GM10266 (cell line): ENCODE measurements at regions not wholly inside any gene's neighbourhood (a gene's known extent, or its start where the extent isn't known, plus 50 kb on each side); places are given as distances from the start of the nearest gene placed in this dataset.

Experiments
- DNase-seq: peaks from one replicate; pipeline ENCODE4 v3.0.0; 2012; ENCODE audit errors: extremely low spot score
- TF ChIP-seq, protein P1 (sequence below): IDR thresholded peaks from 2 replicates; pipeline ENCODE4 v1.5.1; 2012; ENCODE audit warnings: mild to moderate bottlenecking, low read depth; ENCODE audit not compliant: control insufficient read depth, insufficient read depth; ENCODE audit errors: missing control alignments

DNA sequence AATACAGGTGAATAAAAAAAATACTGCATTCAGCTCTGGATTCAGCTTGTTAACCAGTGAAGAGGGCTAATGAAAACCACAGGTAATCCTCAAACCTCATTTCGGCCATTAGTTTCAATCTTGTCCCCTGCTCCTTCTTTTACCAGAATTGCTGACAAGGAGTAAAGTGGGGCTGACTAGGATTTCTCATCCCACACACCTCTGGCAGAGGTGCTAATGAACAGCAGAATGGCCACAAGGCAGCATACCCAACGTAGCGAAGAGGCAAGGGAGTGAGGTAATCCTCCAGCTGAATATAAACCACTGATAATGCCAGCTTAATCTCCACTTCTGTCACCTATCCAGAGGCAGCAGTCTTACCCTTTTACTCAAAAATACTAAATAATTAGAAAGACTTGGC lies 248.8 kb upstream of the CDIN1 start:
- TF ChIP-seq, protein P1, sequence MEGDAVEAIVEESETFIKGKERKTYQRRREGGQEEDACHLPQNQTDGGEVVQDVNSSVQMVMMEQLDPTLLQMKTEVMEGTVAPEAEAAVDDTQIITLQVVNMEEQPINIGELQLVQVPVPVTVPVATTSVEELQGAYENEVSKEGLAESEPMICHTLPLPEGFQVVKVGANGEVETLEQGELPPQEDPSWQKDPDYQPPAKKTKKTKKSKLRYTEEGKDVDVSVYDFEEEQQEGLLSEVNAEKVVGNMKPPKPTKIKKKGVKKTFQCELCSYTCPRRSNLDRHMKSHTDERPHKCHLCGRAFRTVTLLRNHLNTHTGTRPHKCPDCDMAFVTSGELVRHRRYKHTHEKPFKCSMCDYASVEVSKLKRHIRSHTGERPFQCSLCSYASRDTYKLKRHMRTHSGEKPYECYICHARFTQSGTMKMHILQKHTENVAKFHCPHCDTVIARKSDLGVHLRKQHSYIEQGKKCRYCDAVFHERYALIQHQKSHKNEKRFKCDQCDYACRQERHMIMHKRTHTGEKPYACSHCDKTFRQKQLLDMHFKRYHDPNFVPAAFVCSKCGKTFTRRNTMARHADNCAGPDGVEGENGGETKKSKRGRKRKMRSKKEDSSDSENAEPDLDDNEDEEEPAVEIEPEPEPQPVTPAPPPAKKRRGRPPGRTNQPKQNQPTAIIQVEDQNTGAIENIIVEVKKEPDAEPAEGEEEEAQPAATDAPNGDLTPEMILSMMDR, result no peak
- DNase-seq, result no peak

DNA sequence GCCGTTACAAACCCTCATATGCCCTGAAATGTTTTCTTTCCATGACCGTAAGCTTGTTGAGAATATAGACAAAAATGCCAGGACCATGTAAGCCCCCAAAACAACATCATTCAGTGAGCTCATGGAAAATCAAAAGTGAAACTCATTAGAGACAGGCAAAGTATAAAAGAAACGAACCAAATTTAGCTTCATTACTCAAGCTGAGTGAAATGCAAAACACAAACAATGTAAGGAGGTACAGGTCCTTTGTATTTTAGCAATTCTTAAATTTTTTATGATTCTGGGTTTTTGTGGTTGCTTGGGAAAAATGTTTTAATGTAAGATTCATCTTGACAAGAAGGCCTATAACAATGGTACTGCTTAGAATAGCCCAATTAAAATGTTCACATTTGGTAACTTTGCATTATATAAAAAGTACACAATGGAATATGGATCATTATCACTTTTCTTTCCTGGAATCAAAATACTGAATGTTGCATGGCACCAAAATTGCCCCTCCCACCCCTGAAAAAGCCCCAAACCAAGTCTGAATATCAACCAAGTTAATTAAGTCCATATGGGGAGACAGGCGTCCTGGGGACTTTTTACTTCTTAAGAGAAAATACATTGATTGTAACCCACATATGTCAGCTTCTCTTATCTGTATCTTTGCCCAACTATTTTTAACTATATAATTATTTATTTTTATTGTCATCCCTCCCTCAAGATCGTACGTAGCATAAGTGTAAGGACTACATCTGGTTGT lies 247.7 kb upstream of the CDIN1 start:
- DNase-seq, result no peak
- TF ChIP-seq, protein P1, result no peak

DNA sequence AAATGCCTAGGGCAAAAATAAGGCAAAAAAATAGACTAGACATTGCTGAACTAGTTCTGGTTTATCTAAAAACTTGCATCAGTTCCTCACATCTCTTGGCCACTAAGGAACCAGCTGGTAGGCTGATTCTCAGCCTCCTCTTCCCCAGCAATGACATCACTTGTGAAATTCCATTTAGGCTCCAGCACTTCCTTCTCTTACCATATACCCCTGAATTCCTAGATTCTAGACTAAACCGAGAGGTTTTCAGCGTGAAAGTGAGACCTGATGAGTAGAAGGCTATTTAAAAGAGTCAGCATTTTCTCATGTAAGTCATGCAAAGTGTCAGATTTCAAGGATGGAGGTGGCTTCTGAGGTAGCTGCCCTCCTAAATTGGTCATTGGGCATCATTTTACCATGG lies 247.1 kb upstream of the CDIN1 start:
- TF ChIP-seq, protein P1, result no peak

DNA sequence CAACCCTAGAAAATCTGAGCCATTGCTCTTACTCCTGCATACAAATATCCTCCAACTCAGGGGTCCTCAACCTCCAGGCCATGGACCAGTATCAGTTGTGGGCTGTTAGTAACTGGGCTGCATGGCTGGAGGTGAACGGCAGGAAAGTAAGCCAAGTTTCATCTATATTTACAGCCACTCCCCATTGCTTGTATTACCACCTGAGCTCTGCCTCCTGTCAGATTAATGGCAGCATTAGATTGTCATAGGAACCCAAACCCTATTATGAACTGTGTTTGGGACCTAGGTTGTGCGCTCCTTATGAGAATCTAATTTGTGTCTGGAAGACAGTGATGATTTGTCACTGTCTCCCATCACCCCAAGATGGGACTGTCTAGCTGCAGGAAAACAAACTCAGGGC lies 246.5 kb upstream of the CDIN1 start:
- TF ChIP-seq, protein P1, result no peak
- DNase-seq, result no peak

More for the DNA sequence above, 247.1 kb upstream of the CDIN1 start:
- DNase-seq, result no peak

DNA sequence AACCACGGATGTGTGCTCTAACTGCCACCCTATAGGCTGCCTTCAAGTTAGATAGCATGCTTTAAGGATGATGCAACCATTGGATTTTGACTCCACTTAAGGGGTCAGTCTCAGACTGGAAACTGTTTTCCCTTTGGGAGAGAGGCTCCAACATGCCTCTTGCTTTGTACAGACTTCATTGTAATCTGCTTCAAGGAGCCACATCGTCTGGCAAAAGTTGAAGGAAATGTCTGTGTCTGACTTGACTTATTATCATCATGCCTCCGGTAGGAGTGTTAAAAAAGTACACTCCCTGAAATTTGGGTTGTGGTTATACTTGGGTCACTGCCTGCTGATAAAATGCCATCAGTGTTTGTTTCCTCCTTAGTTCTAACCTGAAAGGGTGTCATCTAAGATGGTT lies 245.4 kb upstream of the CDIN1 start:
- DNase-seq, result no peak

DNA sequence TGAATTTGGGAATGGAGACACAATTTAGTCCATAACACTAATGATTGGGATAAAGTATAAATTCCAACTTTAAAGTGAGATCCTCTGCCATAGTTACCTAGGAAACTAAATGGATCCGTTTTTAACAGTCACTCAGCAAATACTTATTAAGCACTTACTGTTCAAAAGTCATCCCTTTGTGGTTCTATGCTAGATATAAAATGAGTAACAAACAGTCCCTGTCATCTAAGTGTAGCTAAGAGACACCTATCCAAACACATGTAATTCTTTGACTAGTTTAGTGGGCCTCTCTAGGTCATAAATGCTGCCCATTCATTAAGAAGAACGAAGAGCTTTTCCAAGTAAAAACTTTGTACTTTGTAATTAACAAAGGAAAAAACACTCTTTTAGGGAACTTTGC lies 244.2 kb upstream of the CDIN1 start:
- TF ChIP-seq, protein P1, result no peak

More for the DNA sequence above, 245.4 kb upstream of the CDIN1 start:
- TF ChIP-seq, protein P1, result no peak

DNA sequence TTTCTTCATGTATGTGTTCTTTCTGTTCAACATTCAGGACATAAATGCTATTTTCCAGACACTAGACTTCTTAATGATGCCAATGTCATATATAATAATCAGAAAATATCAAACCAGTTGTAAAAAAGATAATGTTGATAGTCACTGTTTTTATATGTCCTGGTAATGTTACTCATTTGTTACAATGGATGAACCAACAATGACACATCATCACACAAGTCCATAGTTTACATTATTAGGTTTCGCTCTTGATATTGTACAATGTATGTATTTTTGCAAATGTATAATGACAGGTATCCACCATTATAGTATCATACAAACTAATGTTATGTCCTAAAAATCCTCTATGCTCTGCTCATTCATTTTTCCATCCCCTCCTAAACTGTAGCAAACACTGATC lies 243.8 kb upstream of the CDIN1 start:
- no peak for DNase-seq
- TF ChIP-seq, protein P1, result no peak

More for the DNA sequence above, 244.2 kb upstream of the CDIN1 start:
- DNase-seq, result no peak
